ENCODE measurements at regions not wholly inside any gene's neighbourhood (a gene's known extent, or its start where the extent isn't known, plus 50 kb on each side); places are given as distances from the start of the nearest gene placed in this dataset.
"Not testable (repeated sequence)": the region's sequence is repeated elsewhere in the genome, so short reads cannot be mapped to it uniquely, and the experiment has no call there.

GRCh38 chr16:5793556-5793955 lies 696.0 kb upstream of the EEF2KMT start:
- DNase-seq = no peak

- DNase-seq = no peak
Observed at GRCh38 chr16:5791011-5791657, 693.5 kb upstream of the EEF2KMT start.

- no peak for DNase-seq
Observed at GRCh38 chr16:5790512-5790911, 692.9 kb upstream of the EEF2KMT start.

GRCh38 chr16:5789033-5789432 lies 691.4 kb upstream of the EEF2KMT start:
- no peak for DNase-seq

GRCh38 chr16:5781436-5781835 lies 683.8 kb upstream of the EEF2KMT start:
- no peak for DNase-seq

- no peak for DNase-seq
Observed at GRCh38 chr16:5776876-5777275, 679.3 kb upstream of the EEF2KMT start.

GRCh38 chr16:5775916-5776315 lies 678.3 kb upstream of the EEF2KMT start:
- DNase-seq = no peak

GRCh38 chr16:5770118-5770517 lies 672.5 kb upstream of the EEF2KMT start:
- DNase-seq = no peak

GRCh38 chr16:5769513-5769912 lies 671.9 kb upstream of the EEF2KMT start:
- no peak for DNase-seq

- no peak for DNase-seq
Observed at GRCh38 chr16:5768445-5768844, 670.9 kb upstream of the EEF2KMT start.

GRCh38 chr16:5763176-5763575 lies 665.6 kb upstream of the EEF2KMT start:
- DNase-seq = no peak

GRCh38 chr16:5762362-5762761 lies 664.8 kb upstream of the EEF2KMT start:
- no peak for DNase-seq

GRCh38 chr16:5761592-5761991 lies 664.0 kb upstream of the EEF2KMT start:
- no peak for DNase-seq

GRCh38 chr16:5758281-5758680 lies 660.7 kb upstream of the EEF2KMT start:
- no peak for DNase-seq

- no peak for DNase-seq
Observed at GRCh38 chr16:5756969-5757368, 659.4 kb upstream of the EEF2KMT start.

GRCh38 chr16:5753381-5753780 lies 655.8 kb upstream of the EEF2KMT start:
- no peak for DNase-seq

GRCh38 chr16:5751216-5751615 lies 653.6 kb upstream of the EEF2KMT start:
- no peak for DNase-seq

GRCh38 chr16:5750439-5750838 lies 652.8 kb upstream of the EEF2KMT start:
- not testable (repeated sequence) for DNase-seq

GRCh38 chr16:5738586-5738985 lies 641.0 kb upstream of the EEF2KMT start:
- DNase-seq = no peak

GRCh38 chr16:5736209-5736930 lies 638.8 kb upstream of the EEF2KMT start:
- no peak for DNase-seq

GRCh38 chr16:5735444-5735843 lies 637.8 kb upstream of the EEF2KMT start:
- no peak for DNase-seq

- DNase-seq = no peak
Observed at GRCh38 chr16:5730783-5731182, 633.2 kb upstream of the EEF2KMT start.

GRCh38 chr16:5722116-5722619 lies 624.6 kb upstream of the EEF2KMT start:
- no peak for DNase-seq

- DNase-seq = no peak
Observed at GRCh38 chr16:5715155-5715554, 617.6 kb upstream of the EEF2KMT start.

GRCh38 chr16:5709889-5710288 lies 612.3 kb upstream of the EEF2KMT start:
- no peak for DNase-seq

Data from central memory CD4-positive, alpha-beta T cell (primary cell).